Sigmoid colon (tissue), 4 donors: ENCODE measurements at regions not wholly inside any gene's neighbourhood (a gene's known extent, or its start where the extent isn't known, plus 50 kb on each side); places are given as distances from the start of the nearest gene placed in this dataset.

Source experiments
- POLR2A ChIP-seq, 2 donors: fragments of 450-650 bp; IDR thresholded peaks; one replicate each; pipeline ENCODE4 v1.6.1; 2016; ENCODE audit warnings: antibody characterized with exemption in 2 of 2, mild to moderate bottlenecking in 2 of 2, moderate library complexity in 2 of 2
- POLR2AphosphoS5 ChIP-seq, 4 donors: sonication (generic); formaldehyde crosslinking; IDR thresholded peaks; one replicate each; pipeline ENCODE4 v1.6.1; 2017; ENCODE audit warnings: antibody characterized with exemption in 4 of 4
- TF ChIP-seq, protein P1 (sequence below), 4 experiments: fragments of 450-650 bp in 3 of 4; fragments of 200-600 bp in 1 of 4; IDR thresholded peaks; one replicate each; pipeline ENCODE4 v1.5.1; 2016 to 2019; ENCODE audit warnings: antibody characterized with exemption in 4 of 4, mild to moderate bottlenecking in 3 of 4, moderate library complexity in 2 of 4

- TF ChIP-seq, protein P1, sequence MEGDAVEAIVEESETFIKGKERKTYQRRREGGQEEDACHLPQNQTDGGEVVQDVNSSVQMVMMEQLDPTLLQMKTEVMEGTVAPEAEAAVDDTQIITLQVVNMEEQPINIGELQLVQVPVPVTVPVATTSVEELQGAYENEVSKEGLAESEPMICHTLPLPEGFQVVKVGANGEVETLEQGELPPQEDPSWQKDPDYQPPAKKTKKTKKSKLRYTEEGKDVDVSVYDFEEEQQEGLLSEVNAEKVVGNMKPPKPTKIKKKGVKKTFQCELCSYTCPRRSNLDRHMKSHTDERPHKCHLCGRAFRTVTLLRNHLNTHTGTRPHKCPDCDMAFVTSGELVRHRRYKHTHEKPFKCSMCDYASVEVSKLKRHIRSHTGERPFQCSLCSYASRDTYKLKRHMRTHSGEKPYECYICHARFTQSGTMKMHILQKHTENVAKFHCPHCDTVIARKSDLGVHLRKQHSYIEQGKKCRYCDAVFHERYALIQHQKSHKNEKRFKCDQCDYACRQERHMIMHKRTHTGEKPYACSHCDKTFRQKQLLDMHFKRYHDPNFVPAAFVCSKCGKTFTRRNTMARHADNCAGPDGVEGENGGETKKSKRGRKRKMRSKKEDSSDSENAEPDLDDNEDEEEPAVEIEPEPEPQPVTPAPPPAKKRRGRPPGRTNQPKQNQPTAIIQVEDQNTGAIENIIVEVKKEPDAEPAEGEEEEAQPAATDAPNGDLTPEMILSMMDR (IDR thresholded peaks at IDR 0.05): no peak
- TF ChIP-seq POLR2A (IDR thresholded peaks at IDR 0.05): no peak
- TF ChIP-seq POLR2AphosphoS5 (IDR thresholded peaks at IDR 0.05): no peak
These were observed 610.0 kb upstream of the LRRN3 start for GRCh38 chr7:110480964-110481363.
